PC-3 (cell line): ENCODE measurements at regions not wholly inside any gene's neighbourhood (a gene's known extent, or its start where the extent isn't known, plus 50 kb on each side); places are given as distances from the start of the nearest gene placed in this dataset.

Source experiments
- ATAC-seq: fragments of 200-7000 bp; cut with Tn5 transposase; 2 replicates; pipeline ENCODE4 v1.9.1; 2020; ENCODE audit warnings: mild to moderate bottlenecking, moderate library complexity
- BruUV-seq: library from RNA; stranded (reverse); fragments of 400-500 nt; replicated peaks from 2 replicates; lab custom pipeline; 2021; lab: Mats Ljungman, UMichigan
- CTCF ChIA-PET: fragments of 300-600 bp; sonication (Branson Sonifier 250); formaldehyde crosslinking; loops from one replicate; lab custom pipeline; 2022; ENCODE audit warnings: antibody characterized with exemption; lab: Charles Lee
- POLR2A ChIA-PET: fragments of 300-600 bp; sonication (Branson Sonifier 250); formaldehyde crosslinking; loops from one replicate; lab custom pipeline; 2022; ENCODE audit warnings: antibody characterized with exemption; ENCODE audit not compliant: unreplicated experiment; lab: Charles Lee
- DNase-seq: peaks from one replicate; pipeline ENCODE4 v3.0.0-alpha.2; 2015
- H2AFZ ChIP-seq: fragments of 300-600 bp; sonication (generic); 2 replicates; pipeline ENCODE4 v1.6.0; 2016; ENCODE audit warnings: antibody characterized with exemption, low read length
- H3F3A ChIP-seq: fragments of 300-600 bp; sonication (generic); one replicate; pipeline ENCODE4 v1.6.0; 2017; ENCODE audit warnings: antibody characterized with exemption, low read length, control low read depth, mild to moderate bottlenecking; ENCODE audit not compliant: unreplicated experiment
- H3K27ac ChIP-seq: fragments of 300-600 bp; sonication (generic); 2 replicates; pipeline ENCODE4 v1.5.1; 2016; ENCODE audit warnings: mild to moderate bottlenecking, low read length
- H3K27me3 ChIP-seq: fragments of 300-600 bp; sonication (generic); 2 replicates; pipeline ENCODE4 v1.6.1; 2016; ENCODE audit warnings: low read length, mixed read lengths
- H3K36me3 ChIP-seq: fragments of 300-600 bp; sonication (generic); 2 replicates; pipeline ENCODE4 v1.6.1; 2016; ENCODE audit warnings: low read depth, mixed run types, low read length, mixed read lengths
- H3K4me1 ChIP-seq: fragments of 300-600 bp; sonication (generic); 2 replicates; pipeline ENCODE4 v1.5.1; 2016; ENCODE audit warnings: low read length; ENCODE audit not compliant: insufficient read depth
- H3K4me2 ChIP-seq: fragments of 300-600 bp; sonication (generic); 2 replicates; pipeline ENCODE4 v1.6.0; 2016; ENCODE audit warnings: low read length
- H3K4me3 ChIP-seq: fragments of 300-600 bp; sonication (generic); 2 replicates; pipeline ENCODE4 v1.5.1; 2016; ENCODE audit warnings: mild to moderate bottlenecking, low read length, mixed read lengths
- H3K79me2 ChIP-seq: fragments of 300-600 bp; sonication (generic); 2 replicates; pipeline ENCODE4 v1.6.1; 2017; ENCODE audit warnings: low read length, mixed read lengths
- H3K9ac ChIP-seq: fragments of 300-600 bp; sonication (generic); 2 replicates; pipeline ENCODE4 v1.6.0; 2016; ENCODE audit warnings: mild to moderate bottlenecking, low read length
- H3K9me2 ChIP-seq: fragments of 300-600 bp; sonication (generic); replicated peaks from 2 replicates; pipeline ENCODE4 v1.6.1; 2016; ENCODE audit warnings: mixed run types, low read length, mixed read lengths
- H3K9me3 ChIP-seq: fragments of 300-600 bp; sonication (generic); 2 replicates; pipeline ENCODE4 v1.6.1; 2016; ENCODE audit warnings: low read length, mixed read lengths
- H4K20me1 ChIP-seq: fragments of 300-600 bp; sonication (generic); 2 replicates; pipeline ENCODE4 v1.6.1; 2016; ENCODE audit warnings: low read length, mixed read lengths
- EZH2 ChIP-seq: fragments of 300-600 bp; sonication (generic); IDR thresholded peaks from one replicate; pipeline ENCODE4 v1.6.1; 2017; ENCODE audit warnings: antibody characterized with exemption, mild to moderate bottlenecking, low read length; ENCODE audit not compliant: unreplicated experiment
- EZH2phosphoT487 ChIP-seq: fragments of 300-600 bp; sonication (generic); IDR thresholded peaks from 2 replicates; pipeline ENCODE4 v1.6.1; 2018; ENCODE audit warnings: mild to moderate bottlenecking, antibody characterized with exemption, low read length, borderline replicate concordance
- intact Hi-C: fragments of 100-400 bp; cut with micrococcal nuclease; formaldehyde crosslinking; loops from 2 replicates; pipeline ENCODE4 v1.9.0; 2023
- TF ChIP-seq, protein P1 (sequence below): fragments of 300-600 bp; sonication (generic); conservative IDR thresholded peaks from 2 replicates; pipeline ENCODE4 v1.5.1; 2017; ENCODE audit warnings: antibody characterized with exemption, low read depth, mild to moderate bottlenecking, low read length

DNA sequence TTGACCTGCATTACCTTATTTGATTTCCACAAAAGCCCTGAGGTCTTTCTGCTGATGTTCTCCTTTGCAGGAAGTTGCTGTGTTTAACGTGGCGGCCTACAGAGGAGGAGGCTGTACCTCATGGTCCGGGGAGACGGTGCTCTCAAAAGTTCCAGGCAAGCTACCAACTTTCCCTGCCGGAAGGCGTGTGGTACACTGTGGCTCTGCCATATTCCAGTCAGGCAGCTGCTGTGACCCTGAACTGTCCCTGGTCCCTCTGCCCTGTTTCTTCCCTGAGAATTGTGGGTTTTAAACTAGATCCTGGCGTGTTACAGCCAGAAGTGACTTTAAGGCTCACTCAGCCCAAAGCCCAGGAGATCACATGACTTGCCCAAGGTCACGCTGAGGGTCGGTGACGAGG lies 139.2 kb downstream of the TEX36 start:
- no peak for TF ChIP-seq EZH2phosphoT487
- TF ChIP-seq, protein P1, sequence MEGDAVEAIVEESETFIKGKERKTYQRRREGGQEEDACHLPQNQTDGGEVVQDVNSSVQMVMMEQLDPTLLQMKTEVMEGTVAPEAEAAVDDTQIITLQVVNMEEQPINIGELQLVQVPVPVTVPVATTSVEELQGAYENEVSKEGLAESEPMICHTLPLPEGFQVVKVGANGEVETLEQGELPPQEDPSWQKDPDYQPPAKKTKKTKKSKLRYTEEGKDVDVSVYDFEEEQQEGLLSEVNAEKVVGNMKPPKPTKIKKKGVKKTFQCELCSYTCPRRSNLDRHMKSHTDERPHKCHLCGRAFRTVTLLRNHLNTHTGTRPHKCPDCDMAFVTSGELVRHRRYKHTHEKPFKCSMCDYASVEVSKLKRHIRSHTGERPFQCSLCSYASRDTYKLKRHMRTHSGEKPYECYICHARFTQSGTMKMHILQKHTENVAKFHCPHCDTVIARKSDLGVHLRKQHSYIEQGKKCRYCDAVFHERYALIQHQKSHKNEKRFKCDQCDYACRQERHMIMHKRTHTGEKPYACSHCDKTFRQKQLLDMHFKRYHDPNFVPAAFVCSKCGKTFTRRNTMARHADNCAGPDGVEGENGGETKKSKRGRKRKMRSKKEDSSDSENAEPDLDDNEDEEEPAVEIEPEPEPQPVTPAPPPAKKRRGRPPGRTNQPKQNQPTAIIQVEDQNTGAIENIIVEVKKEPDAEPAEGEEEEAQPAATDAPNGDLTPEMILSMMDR = no peak
- TF ChIP-seq EZH2 = no peak
- Histone ChIP-seq H3K4me1 (no peaks in the 10 kb centered on the region), H2AFZ (no peak overlapping the region), H3K27ac (no peak overlapping the region), H3K27me3 (peaks cover 69% of the 10 kb centered on the region), H3K79me2 (no peaks in the 10 kb centered on the region), H3K36me3 (no peaks in the 10 kb centered on the region), H3K4me2 (no peak overlapping the region), H3K9ac (no peak overlapping the region), H3K4me3 (no peak overlapping the region), H3K9me2 (no peaks in the 10 kb centered on the region), H3F3A (no peaks in the 10 kb centered on the region), H4K20me1 (no peaks in the 10 kb centered on the region), H3K9me3 (no peaks in the 10 kb centered on the region)
- BruUV-seq = no TSS peak
- ATAC-seq (no peak), DNase-seq (no peak)
- intact Hi-C loops = no loop called here
- ChIA-PET POLR2A (no interaction called here), CTCF (no interaction called here)

DNA sequence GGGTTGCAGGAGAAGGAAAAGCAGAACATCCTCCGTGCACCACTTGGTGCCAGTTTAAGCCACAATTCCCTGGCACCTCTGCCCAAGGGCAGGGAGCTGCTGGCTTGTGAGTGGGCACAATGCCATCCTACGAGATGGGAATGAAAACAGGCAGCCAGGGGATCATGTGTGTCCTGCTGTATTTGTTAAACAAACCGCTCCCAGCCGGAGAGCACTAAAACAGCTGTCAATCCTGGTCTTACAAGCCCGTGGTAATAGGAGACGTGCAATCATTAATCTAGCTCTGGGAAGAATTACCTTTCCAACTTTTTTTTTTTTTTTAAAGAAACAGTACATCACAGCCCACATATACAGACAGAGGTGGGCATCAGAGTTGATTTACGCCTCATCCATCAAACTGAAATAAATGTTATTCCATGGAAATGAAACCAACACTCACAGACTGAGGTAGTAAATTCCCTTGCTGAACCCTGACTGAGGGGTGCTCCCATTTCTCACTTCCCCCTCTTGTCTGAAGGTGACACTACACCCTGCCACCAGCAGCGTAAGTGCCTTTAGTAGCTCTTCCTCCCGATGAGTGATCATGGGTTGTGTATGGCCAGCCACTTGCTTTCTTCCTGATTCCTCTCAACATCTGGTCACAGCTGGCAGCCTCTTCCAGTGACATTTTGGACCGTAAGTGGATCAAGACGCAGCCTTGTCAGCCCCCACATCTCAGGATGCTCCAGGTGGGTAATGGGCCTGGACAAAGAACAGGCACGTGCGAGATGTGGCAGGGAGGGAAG lies 143.8 kb downstream of the TEX36 start:
- no TSS peak for BruUV-seq
- Histone ChIP-seq H4K20me1 (no peaks in the 10 kb centered on the region), H2AFZ (no peak overlapping the region), H3K27ac (no peak overlapping the region), H3K36me3 (no peaks in the 10 kb centered on the region), H3K9me2 (no peaks in the 10 kb centered on the region), H3K27me3 (peaks cover 76% of the 10 kb centered on the region), H3K9me3 (no peaks in the 10 kb centered on the region), H3F3A (no peaks in the 10 kb centered on the region), H3K4me3 (no peak overlapping the region), H3K4me2 (no peak overlapping the region), H3K9ac (no peak overlapping the region), H3K79me2 (no peaks in the 10 kb centered on the region), H3K4me1 (no peaks in the 10 kb centered on the region)
- POLR2A ChIA-PET = no interaction called here
- DNase-seq (peak; percentile 34), ATAC-seq (peak; percentile 42; the same call in 1 of the 2 replicates)
- TF ChIP-seq, protein P1 = no peak
- no peak for TF ChIP-seq EZH2
- no peak for TF ChIP-seq EZH2phosphoT487
- CTCF ChIA-PET = no interaction called here
- intact Hi-C loops = no loop called here

DNA sequence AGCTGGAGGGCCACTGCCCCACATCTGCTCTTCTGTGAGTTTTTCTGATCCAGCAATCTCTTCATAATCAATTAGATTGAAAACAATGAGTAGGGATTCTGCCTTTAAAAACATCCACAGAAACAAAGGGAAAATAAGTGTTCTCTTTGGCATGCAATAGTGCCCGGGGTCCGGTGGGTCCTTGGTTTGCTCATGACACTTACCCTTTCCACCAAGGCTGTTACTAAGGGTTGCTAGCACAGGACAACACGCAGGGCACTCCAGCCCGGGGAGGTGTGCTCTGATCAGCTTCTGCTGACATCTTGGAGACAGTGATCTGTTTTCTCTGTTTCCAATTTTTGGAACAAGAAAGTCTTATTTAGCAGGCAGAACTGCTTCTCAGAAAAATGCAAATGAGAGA lies 146.7 kb downstream of the TEX36 start:
- ChIA-PET CTCF (no interaction called here), POLR2A (no interaction called here)
- Histone ChIP-seq H3K9ac (no peak overlapping the region), H3K9me2 (no peaks in the 10 kb centered on the region), H3K4me1 (no peaks in the 10 kb centered on the region), H3K9me3 (no peaks in the 10 kb centered on the region), H3K79me2 (no peaks in the 10 kb centered on the region), H3K36me3 (no peaks in the 10 kb centered on the region), H3K27ac (no peak overlapping the region), H3K27me3 (peaks cover 75% of the 10 kb centered on the region), H2AFZ (no peak overlapping the region), H3K4me2 (no peak overlapping the region), H3K4me3 (no peak overlapping the region), H4K20me1 (no peaks in the 10 kb centered on the region), H3F3A (no peaks in the 10 kb centered on the region)
- BruUV-seq = no TSS peak
- TF ChIP-seq EZH2 = no peak
- intact Hi-C loops = no loop called here
- ATAC-seq (no peak), DNase-seq (no peak)
